Neural cell (in vitro differentiated cells): ENCODE measurements at regions not wholly inside any gene's neighbourhood (a gene's known extent, or its start where the extent isn't known, plus 50 kb on each side); places are given as distances from the start of the nearest gene placed in this dataset.

Experiments
- EZH2 ChIP-seq: fragments of 200-600, 300-800 bp; shearing (Covaris generic), sonication (generic); IDR thresholded peaks from 2 replicates; pipeline ENCODE4 v1.6.1; 2014; ENCODE audit warnings: antibody characterized with exemption, low read length, borderline replicate concordance, mild to moderate bottlenecking; ENCODE audit not compliant: insufficient read depth, poor library complexity, severe bottlenecking
- POLR2AphosphoS5 ChIP-seq: IDR thresholded peaks from 2 replicates; pipeline ENCODE4 v1.6.1; 2012
- RAD21 ChIP-seq: fragments of 450-650 bp; conservative IDR thresholded peaks from 2 replicates; pipeline ENCODE4 v1.6.1; 2014; ENCODE audit warnings: antibody characterized with exemption, mild to moderate bottlenecking, moderate library complexity
- SMC3 ChIP-seq: fragments of 450-650 bp; conservative IDR thresholded peaks from 2 replicates; pipeline ENCODE4 v1.6.1; 2014; ENCODE audit warnings: antibody characterized with exemption, mild to moderate bottlenecking, moderate library complexity; ENCODE audit not compliant: poor library complexity
- TF ChIP-seq, protein P1 (sequence below): fragments of 450-650 bp; IDR thresholded peaks from 2 replicates; pipeline ENCODE4 v1.5.1; 2014; ENCODE audit warnings: antibody characterized with exemption, mild to moderate bottlenecking, moderate library complexity; ENCODE audit not compliant: poor library complexity, severe bottlenecking
- TF ChIP-seq, protein P2 (sequence below): IDR thresholded peaks from 2 replicates; pipeline ENCODE4 v1.6.1; 2012; ENCODE audit warnings: borderline replicate concordance

DNA sequence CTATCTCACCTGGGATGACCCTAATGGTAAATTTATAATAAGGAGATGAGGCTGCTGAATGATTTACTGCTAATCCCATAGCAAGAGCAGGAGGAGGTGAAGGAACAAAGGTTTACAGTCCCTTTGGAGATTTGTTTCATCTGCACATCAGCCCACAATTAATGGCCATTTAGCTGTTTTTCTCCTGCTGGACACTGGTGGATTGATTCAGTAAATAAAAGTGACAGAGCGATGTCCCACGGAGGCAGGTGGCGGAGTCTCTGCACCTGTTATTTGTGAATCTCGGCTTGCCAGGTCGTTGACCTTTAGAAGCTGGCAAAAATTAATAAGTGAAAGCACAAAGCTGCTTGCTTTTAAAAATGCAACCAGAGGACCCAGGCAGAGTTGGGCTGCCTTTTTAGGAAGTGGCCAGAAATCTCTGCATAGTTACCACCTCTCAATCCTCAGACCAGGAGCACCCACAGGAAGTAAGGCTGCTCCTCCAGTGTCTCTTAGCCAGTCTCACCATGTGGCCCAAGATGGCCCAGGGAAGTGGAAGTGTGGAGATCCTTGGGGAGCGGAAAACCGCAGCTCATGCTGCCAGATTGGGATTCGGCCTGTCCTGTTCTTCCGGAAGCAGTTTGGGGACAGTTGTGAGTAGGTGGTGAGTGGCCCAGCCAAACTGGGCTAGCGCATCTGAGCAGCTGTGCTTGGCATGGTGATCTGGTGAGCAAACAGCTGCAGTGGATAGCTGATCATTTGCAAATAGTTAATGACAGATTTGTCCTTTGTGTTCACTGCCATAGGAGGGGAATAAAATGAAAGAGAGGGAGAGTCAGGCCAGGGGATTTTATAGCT, 1005.7 kb upstream of the PIK3C3 start:
- TF ChIP-seq, protein P1, sequence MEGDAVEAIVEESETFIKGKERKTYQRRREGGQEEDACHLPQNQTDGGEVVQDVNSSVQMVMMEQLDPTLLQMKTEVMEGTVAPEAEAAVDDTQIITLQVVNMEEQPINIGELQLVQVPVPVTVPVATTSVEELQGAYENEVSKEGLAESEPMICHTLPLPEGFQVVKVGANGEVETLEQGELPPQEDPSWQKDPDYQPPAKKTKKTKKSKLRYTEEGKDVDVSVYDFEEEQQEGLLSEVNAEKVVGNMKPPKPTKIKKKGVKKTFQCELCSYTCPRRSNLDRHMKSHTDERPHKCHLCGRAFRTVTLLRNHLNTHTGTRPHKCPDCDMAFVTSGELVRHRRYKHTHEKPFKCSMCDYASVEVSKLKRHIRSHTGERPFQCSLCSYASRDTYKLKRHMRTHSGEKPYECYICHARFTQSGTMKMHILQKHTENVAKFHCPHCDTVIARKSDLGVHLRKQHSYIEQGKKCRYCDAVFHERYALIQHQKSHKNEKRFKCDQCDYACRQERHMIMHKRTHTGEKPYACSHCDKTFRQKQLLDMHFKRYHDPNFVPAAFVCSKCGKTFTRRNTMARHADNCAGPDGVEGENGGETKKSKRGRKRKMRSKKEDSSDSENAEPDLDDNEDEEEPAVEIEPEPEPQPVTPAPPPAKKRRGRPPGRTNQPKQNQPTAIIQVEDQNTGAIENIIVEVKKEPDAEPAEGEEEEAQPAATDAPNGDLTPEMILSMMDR = no peak
- TF ChIP-seq SMC3 (no peak), POLR2AphosphoS5 (no peak), EZH2 (no peak), RAD21 (no peak)
- TF ChIP-seq, protein P2, sequence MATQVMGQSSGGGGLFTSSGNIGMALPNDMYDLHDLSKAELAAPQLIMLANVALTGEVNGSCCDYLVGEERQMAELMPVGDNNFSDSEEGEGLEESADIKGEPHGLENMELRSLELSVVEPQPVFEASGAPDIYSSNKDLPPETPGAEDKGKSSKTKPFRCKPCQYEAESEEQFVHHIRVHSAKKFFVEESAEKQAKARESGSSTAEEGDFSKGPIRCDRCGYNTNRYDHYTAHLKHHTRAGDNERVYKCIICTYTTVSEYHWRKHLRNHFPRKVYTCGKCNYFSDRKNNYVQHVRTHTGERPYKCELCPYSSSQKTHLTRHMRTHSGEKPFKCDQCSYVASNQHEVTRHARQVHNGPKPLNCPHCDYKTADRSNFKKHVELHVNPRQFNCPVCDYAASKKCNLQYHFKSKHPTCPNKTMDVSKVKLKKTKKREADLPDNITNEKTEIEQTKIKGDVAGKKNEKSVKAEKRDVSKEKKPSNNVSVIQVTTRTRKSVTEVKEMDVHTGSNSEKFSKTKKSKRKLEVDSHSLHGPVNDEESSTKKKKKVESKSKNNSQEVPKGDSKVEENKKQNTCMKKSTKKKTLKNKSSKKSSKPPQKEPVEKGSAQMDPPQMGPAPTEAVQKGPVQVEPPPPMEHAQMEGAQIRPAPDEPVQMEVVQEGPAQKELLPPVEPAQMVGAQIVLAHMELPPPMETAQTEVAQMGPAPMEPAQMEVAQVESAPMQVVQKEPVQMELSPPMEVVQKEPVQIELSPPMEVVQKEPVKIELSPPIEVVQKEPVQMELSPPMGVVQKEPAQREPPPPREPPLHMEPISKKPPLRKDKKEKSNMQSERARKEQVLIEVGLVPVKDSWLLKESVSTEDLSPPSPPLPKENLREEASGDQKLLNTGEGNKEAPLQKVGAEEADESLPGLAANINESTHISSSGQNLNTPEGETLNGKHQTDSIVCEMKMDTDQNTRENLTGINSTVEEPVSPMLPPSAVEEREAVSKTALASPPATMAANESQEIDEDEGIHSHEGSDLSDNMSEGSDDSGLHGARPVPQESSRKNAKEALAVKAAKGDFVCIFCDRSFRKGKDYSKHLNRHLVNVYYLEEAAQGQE = no peak
